HUES6 (cell line): ENCODE measurements at regions not wholly inside any gene's neighbourhood (a gene's known extent, or its start where the extent isn't known, plus 50 kb on each side); places are given as distances from the start of the nearest gene placed in this dataset.

ENCODE experiments used
- H3K27ac ChIP-seq: 2 replicates; pipeline ENCODE4 v1.7.0; 2013; ENCODE audit warnings: low read depth, mild to moderate bottlenecking, low read length, inconsistent platforms
- H3K27me3 ChIP-seq: 2 replicates; pipeline ENCODE4 v1.6.1; 2013; ENCODE audit warnings: low read length; ENCODE audit not compliant: control insufficient read depth, insufficient read depth
- H3K36me3 ChIP-seq: 2 replicates; pipeline ENCODE4 v1.6.1; 2013; ENCODE audit warnings: low read length; ENCODE audit not compliant: control insufficient read depth, insufficient read depth
- H3K4me1 ChIP-seq: 2 replicates; pipeline ENCODE4 v1.6.1; 2013; ENCODE audit warnings: low read length; ENCODE audit not compliant: control insufficient read depth, insufficient read depth
- H3K4me3 ChIP-seq: 2 replicates; pipeline ENCODE4 v1.5.1; 2013; ENCODE audit warnings: low read depth, low read length
- H3K9ac ChIP-seq: one replicate; pipeline ENCODE4 v1.6.1; 2013; ENCODE audit warnings: mild to moderate bottlenecking, low read length
- H3K9me3 ChIP-seq: 2 replicates; pipeline ENCODE4 v1.6.1; 2013; ENCODE audit warnings: low read depth, low read length; ENCODE audit not compliant: control insufficient read depth, insufficient read depth

DNA sequence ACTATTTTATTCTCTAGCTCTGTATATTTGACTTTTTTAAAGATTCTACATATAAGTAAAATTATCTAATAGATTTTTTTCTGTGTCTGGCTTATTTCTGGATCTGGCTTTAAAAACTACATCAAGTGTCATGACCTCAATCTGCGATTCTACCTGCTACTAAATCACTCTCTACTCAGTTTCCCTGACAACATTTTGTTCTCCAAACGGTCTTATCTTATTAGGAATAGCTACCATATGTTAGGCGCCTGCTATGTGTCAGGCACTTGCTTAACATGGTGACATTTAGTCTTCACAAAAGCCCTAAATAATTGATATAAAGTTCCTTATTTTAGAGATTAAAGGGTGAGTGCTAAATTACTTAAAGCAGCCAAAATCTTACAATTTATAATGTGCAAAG, 1362.9 kb upstream of the FLRT2 start:
- Histone ChIP-seq H3K4me1 (no peaks in the 10 kb centered on the region), H3K27ac (no peak overlapping the region), H3K27me3 (no peaks in the 10 kb centered on the region), H3K9me3 (no peaks in the 10 kb centered on the region), H3K36me3 (no peaks in the 10 kb centered on the region), H3K9ac (no peak overlapping the region), H3K4me3 (no peak overlapping the region)

DNA sequence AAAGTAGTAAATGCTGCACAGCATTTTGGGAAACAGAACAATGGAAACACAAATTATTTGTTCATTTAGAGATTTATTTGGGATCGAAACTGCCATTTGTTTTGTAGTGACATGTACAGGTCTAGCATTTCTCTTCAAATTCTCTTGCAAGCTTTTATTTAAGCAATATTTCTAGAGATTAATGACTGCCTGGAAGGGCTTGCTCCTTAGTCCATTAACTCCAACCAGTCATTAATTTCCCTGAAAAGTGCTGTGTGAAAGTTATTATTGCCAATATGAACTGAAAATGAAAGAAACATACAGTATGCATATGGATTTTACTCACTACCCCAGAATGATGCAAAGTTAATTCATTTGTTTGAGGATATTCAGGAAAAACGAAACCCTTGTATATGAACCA, 1349.6 kb upstream of the FLRT2 start:
- no peak overlapping the region for H3K4me3 ChIP-seq
- H3K27me3 ChIP-seq: no peaks in the 10 kb centered on the region
- no peaks in the 10 kb centered on the region for H3K36me3 ChIP-seq
- no peak overlapping the region for H3K9ac ChIP-seq
- H3K27ac ChIP-seq: no peak overlapping the region
- H3K4me1 ChIP-seq: no peaks in the 10 kb centered on the region
- H3K9me3 ChIP-seq: no peaks in the 10 kb centered on the region

DNA sequence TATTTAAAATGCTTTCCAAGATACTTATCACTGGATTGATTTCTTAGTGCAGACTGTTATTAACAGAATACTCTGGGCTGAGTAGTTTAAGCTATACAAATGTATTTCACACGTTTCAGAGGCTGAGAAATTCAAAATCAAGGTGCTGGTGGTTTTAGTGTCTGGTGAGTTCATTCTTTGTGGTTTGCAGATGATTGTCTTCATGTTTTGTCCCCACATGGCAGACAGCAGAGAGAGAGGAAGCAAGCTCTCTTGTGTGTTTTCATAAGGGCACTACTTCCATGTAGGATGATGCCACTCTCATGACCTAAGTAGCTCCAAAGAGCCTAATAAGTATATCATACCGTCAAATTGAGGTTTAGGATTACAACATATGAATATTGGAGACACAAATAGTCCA, 1348.9 kb upstream of the FLRT2 start:
- Histone ChIP-seq H3K36me3 (no peaks in the 10 kb centered on the region), H3K4me3 (no peak overlapping the region), H3K9me3 (peaks cover 4% of the 10 kb centered on the region; the same call in 1 of the 2 replicates), H3K27ac (no peak overlapping the region), H3K27me3 (no peaks in the 10 kb centered on the region), H3K9ac (no peak overlapping the region), H3K4me1 (no peaks in the 10 kb centered on the region)

DNA sequence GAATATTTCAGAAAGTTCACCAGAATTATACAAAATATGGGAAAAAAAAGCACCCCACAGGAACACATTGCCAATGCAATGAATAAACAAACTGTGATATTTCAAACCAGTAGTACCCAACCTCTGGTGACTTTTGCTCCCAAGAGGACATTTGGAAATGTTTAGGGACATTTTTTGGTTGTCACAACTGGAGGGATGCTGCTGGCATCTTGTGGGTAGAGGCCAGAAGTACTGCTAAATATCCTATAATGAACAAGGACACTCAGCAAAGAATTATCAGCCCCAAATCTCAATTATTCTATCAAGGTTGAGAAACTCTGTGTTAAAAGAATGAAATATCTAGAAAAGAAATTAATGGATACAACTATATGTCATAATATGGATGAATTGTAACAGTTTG, 1334.4 kb upstream of the FLRT2 start:
- Histone ChIP-seq H3K27ac (no peak overlapping the region), H3K27me3 (no peaks in the 10 kb centered on the region), H3K9me3 (peaks cover 18% of the 10 kb centered on the region), H3K9ac (no peak overlapping the region), H3K4me1 (no peaks in the 10 kb centered on the region), H3K36me3 (no peaks in the 10 kb centered on the region), H3K4me3 (no peak overlapping the region)

DNA sequence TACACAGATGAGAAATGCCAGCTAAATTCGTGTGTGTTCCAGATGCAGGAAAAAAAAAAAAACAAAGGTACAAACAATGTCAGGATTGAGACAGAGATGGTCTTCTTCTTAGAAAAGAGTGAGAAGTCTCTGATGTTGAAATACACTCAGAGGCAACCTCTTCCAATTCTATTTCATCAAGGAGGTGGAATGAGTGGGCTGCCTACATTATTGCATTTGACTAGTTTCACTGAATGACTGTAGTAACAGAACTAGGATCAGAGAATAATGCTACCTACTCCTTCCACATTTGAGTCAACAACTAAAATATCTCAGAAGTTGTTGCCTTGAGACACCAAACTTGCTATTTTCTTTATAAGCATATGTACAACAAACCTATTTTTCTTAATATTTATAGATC, 1332.2 kb upstream of the FLRT2 start:
- peaks cover 16% of the 10 kb centered on the region for H3K9me3 ChIP-seq
- H3K27ac ChIP-seq: no peak overlapping the region
- H3K4me3 ChIP-seq: no peak overlapping the region
- no peaks in the 10 kb centered on the region for H3K4me1 ChIP-seq
- H3K9ac ChIP-seq: no peak overlapping the region
- no peaks in the 10 kb centered on the region for H3K27me3 ChIP-seq
- no peaks in the 10 kb centered on the region for H3K36me3 ChIP-seq

DNA sequence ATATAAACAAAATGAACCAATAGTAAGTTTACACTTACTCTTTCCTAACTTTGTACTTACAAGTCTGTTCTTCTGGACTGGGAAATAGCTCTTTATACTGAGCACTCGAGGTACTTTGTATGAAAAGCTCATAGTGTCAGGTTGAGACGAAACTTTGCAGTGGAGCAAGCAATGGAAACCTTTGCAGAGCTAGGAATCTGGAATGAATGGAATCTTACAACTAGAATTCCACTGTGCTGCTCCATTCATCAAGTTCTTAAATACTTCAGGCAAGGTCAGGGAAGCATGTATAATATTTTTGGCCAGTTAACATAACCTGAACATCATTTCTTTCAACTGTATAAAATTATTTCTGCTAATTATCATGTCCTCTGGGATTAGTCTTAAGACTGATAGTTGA, 1327.5 kb upstream of the FLRT2 start:
- Histone ChIP-seq H3K4me3 (no peak overlapping the region), H3K36me3 (no peaks in the 10 kb centered on the region), H3K27me3 (no peaks in the 10 kb centered on the region), H3K9ac (no peak overlapping the region), H3K4me1 (no peaks in the 10 kb centered on the region), H3K27ac (no peak overlapping the region), H3K9me3 (no peaks in the 10 kb centered on the region)

DNA sequence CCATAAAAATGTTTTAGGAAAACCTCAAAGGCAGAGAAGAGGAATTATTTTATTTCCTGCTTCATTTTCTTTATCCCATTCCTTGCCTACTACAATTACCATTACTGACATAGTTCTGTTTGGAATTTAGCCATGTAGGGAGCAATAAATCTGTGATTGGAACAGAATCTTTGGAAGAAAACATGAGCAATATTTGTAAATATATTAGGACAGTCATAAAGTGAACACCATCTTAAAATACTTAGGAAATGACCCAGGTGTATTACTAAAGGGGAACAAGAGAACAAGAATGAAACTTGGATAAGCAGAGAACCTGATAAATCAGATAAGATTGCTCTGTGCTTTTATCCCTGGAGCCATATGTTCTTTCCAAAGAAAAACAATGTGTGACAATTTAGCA, 1326.0 kb upstream of the FLRT2 start:
- H3K4me3 ChIP-seq: no peak overlapping the region
- H3K4me1 ChIP-seq: no peaks in the 10 kb centered on the region
- no peaks in the 10 kb centered on the region for H3K9me3 ChIP-seq
- H3K36me3 ChIP-seq: no peaks in the 10 kb centered on the region
- H3K27me3 ChIP-seq: no peaks in the 10 kb centered on the region
- H3K27ac ChIP-seq: no peak overlapping the region
- no peak overlapping the region for H3K9ac ChIP-seq

DNA sequence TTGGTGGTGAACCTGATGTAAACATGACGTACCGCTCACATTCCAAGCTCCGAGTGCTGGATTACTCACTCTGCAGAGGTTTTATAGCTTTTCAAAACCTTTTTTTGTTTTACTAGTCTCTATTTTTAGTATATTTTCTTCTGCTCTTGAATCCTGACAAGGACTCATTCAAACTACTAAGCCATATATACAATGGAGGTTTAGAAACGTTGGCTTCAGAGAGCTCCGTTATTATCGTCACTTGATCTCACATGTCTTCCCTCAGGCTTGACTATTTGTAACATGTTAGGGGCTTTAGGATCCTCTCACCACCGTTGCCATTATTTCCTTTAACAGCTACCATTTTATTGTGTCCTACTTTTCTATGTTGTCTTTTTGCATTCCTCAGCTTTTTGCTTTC, 1321.5 kb upstream of the FLRT2 start:
- no peaks in the 10 kb centered on the region for H3K9me3 ChIP-seq
- H3K9ac ChIP-seq: no peak overlapping the region
- H3K36me3 ChIP-seq: no peaks in the 10 kb centered on the region
- no peaks in the 10 kb centered on the region for H3K4me1 ChIP-seq
- H3K4me3 ChIP-seq: no peak overlapping the region
- no peaks in the 10 kb centered on the region for H3K27me3 ChIP-seq
- no peak overlapping the region for H3K27ac ChIP-seq

DNA sequence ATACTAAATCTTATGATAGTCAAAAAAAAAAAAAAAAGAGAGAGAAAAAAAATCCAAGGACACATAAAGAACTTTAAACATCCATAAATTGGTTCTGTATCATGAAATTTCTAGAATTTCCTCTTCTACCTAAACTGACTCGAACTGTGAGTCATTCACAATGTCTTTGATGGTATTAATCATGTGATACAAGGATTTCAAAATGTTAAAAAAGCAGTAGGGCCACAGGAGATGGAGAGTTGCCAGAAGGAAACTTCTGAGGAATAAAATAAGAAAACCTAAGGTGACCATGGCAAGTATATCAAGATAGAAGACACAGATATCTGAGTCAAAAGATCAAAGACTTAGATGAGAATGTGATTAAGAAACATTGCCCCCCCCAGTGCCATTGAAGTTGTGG, 1320.9 kb upstream of the FLRT2 start:
- no peaks in the 10 kb centered on the region for H3K4me1 ChIP-seq
- no peak overlapping the region for H3K27ac ChIP-seq
- H3K27me3 ChIP-seq: no peaks in the 10 kb centered on the region
- no peaks in the 10 kb centered on the region for H3K36me3 ChIP-seq
- H3K9me3 ChIP-seq: no peaks in the 10 kb centered on the region
- no peak overlapping the region for H3K4me3 ChIP-seq
- H3K9ac ChIP-seq: no peak overlapping the region

DNA sequence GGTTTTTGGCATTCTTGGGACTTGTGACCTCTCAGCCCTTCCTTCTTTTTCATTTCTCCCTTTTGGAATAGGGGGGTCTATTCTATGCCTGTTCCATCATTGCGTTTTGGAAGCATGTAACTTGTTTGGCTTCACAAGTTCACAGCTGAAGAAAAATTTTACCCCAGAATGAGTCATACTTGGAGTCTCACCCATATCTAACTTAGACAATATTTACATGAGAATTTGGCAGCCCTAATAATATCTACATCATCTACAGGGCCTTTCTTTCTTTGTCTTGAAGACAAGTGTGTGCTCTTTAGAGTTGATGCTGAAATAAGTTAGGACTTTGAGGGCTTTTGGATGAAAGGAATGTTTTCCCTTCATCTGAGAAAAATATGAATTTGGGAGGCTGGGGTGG, 1312.9 kb upstream of the FLRT2 start:
- Histone ChIP-seq H3K9ac (no peak overlapping the region), H3K36me3 (no peaks in the 10 kb centered on the region), H3K9me3 (peaks cover 17% of the 10 kb centered on the region)

DNA sequence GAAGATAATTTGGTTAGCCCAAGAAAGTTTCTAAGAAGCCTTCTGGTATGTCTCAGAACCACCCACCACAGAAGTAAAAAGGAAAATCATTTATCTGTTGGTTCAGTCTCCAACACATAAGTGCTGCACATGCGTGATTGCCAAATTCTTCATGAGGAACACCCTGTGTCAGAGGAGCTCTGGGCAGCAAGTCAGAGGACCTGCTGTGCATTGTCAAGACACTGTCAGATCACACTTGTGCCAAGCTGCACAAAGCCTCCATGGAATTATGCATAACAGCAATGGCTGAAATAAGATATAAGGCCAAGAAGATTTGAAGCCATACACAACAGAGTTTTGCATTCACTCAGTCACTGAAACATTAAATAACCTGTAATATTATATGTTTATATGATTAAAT, 1304.7 kb upstream of the FLRT2 start:
- H3K27me3 ChIP-seq: no peaks in the 10 kb centered on the region
- no peak overlapping the region for H3K27ac ChIP-seq
- no peaks in the 10 kb centered on the region for H3K36me3 ChIP-seq
- no peak overlapping the region for H3K9ac ChIP-seq
- no peak overlapping the region for H3K4me3 ChIP-seq
- no peaks in the 10 kb centered on the region for H3K9me3 ChIP-seq
- H3K4me1 ChIP-seq: no peaks in the 10 kb centered on the region

More for the DNA sequence above, 1312.9 kb upstream of the FLRT2 start:
- Histone ChIP-seq H3K27me3 (no peaks in the 10 kb centered on the region), H3K4me1 (no peaks in the 10 kb centered on the region), H3K27ac (no peak overlapping the region), H3K4me3 (no peak overlapping the region)

DNA sequence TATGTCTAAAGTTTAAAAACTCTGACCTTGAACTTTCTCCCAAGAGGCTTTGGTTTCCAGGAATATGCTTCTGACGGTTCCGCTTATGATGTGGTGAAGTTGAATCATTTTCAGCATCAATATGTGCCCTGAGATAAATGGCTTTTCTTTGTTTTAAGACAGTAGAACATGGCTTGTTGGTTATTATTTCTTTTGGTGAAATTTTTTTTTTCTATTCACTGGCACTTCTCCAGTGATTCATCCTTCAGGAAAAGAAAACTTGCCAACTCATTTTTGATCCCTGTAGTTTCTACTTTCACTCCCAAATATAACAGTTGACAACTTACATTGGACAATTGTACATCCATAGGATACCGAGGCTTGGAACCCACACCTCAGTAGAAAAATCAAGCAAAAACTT, 1301.2 kb upstream of the FLRT2 start:
- Histone ChIP-seq H3K27ac (no peak overlapping the region), H3K4me3 (no peak overlapping the region), H3K9ac (no peak overlapping the region), H3K36me3 (no peaks in the 10 kb centered on the region), H3K27me3 (no peaks in the 10 kb centered on the region), H3K4me1 (no peaks in the 10 kb centered on the region), H3K9me3 (no peaks in the 10 kb centered on the region)
